Upper lobe of right lung (tissue), 1 donor: ENCODE measurements at regions not wholly inside any gene's neighbourhood (a gene's known extent, or its start where the extent isn't known, plus 50 kb on each side); places are given as distances from the start of the nearest gene placed in this dataset.

Source experiments
- ATAC-seq: fragments of 200-7000 bp; cut with Tn5 transposase; one replicate; pipeline ENCODE4 v1.9.1; 2020; ENCODE audit warnings: mild to moderate bottlenecking, moderate library complexity
- DNase-seq: peaks from one replicate; pipeline ENCODE4 v3.0.0-alpha.2; 2020
- H3K27ac ChIP-seq: fragments of 200-600 bp; one replicate; pipeline ENCODE4 v1.8.0; 2022
- H3K27me3 ChIP-seq: fragments of 200-600 bp; one replicate; pipeline ENCODE4 v1.8.0; 2022; ENCODE audit warnings: mild to moderate bottlenecking
- H3K36me3 ChIP-seq: fragments of 200-600 bp; one replicate; pipeline ENCODE4 v1.8.0; 2022
- H3K4me1 ChIP-seq: fragments of 200-600 bp; one replicate; pipeline ENCODE4 v1.8.0; 2022
- H3K4me3 ChIP-seq: fragments of 200-600 bp; one replicate; pipeline ENCODE4 v1.8.0; 2022; ENCODE audit warnings: mild to moderate bottlenecking
- H3K9me3 ChIP-seq: fragments of 200-600 bp; one replicate; pipeline ENCODE4 v1.8.0; 2022
- CTCF ChIP-seq: fragments of 200-600 bp; IDR thresholded peaks from one replicate; pipeline ENCODE4 v1.8.0; 2022; ENCODE audit warnings: antibody characterized with exemption
- intact Hi-C: fragments of 100-400 bp; cut with DNase I; formaldehyde crosslinking; loops from one replicate; pipeline ENCODE4 v1.11.0; 2022
- donor health status: DM: no; HTN: yes; CAD: no; lungs with severe emphysema.

- no peak overlapping the region for H3K4me3 ChIP-seq
- DNase-seq (no peak), ATAC-seq (no peak)
- TF ChIP-seq CTCF: no peak
- H3K36me3 ChIP-seq: no peaks in the 10 kb centered on the region
- no peak overlapping the region for H3K27ac ChIP-seq
- H3K4me1 ChIP-seq: no peaks in the 10 kb centered on the region
- no peaks in the 10 kb centered on the region for H3K27me3 ChIP-seq
- H3K9me3 ChIP-seq: no peaks in the 10 kb centered on the region
- intact Hi-C loops: no loop called here
These were observed 221.2 kb downstream of the TLE1 start for GRCh38 chr9:81468084-81468595.

- H3K9me3 ChIP-seq: no peaks in the 10 kb centered on the region
- H3K4me1 ChIP-seq: no peaks in the 10 kb centered on the region
- H3K4me3 ChIP-seq: no peak overlapping the region
- ATAC-seq: no peak
- DNase-seq: no peak
- H3K27me3 ChIP-seq: no peaks in the 10 kb centered on the region
- no peak overlapping the region for H3K27ac ChIP-seq
- H3K36me3 ChIP-seq: no peaks in the 10 kb centered on the region
- intact Hi-C loops: no loop called here
- no peak for TF ChIP-seq CTCF
These were observed 222.4 kb downstream of the TLE1 start for GRCh38 chr9:81466981-81467380.

- DNase-seq (no peak), ATAC-seq (peak; percentile 68)
- intact Hi-C loops: no loop called here
- H3K27me3 ChIP-seq: no peaks in the 10 kb centered on the region
- H3K9me3 ChIP-seq: no peaks in the 10 kb centered on the region
- H3K4me3 ChIP-seq: no peak overlapping the region
- TF ChIP-seq CTCF: peak; percentile 13
- H3K27ac ChIP-seq: no peak overlapping the region
- no peaks in the 10 kb centered on the region for H3K4me1 ChIP-seq
- no peaks in the 10 kb centered on the region for H3K36me3 ChIP-seq
These were observed 223.8 kb downstream of the TLE1 start for GRCh38 chr9:81465468-81466011.

GRCh38 chr9:81462801-81463200 is 226.5 kb downstream of the TLE1 start:
- intact Hi-C loops: no loop called here
- Histone ChIP-seq H3K27ac (no peak overlapping the region), H3K9me3 (no peaks in the 10 kb centered on the region), H3K4me3 (no peak overlapping the region), H3K4me1 (no peaks in the 10 kb centered on the region), H3K36me3 (no peaks in the 10 kb centered on the region), H3K27me3 (no peaks in the 10 kb centered on the region)
- no peak for ATAC-seq
- no peak for TF ChIP-seq CTCF
- no peak for DNase-seq

- DNase-seq: no peak
- H3K36me3 ChIP-seq: no peaks in the 10 kb centered on the region
- H3K9me3 ChIP-seq: no peaks in the 10 kb centered on the region
- no peaks in the 10 kb centered on the region for H3K27me3 ChIP-seq
- H3K27ac ChIP-seq: no peak overlapping the region
- no peak for ATAC-seq
- no peak overlapping the region for H3K4me3 ChIP-seq
- no peaks in the 10 kb centered on the region for H3K4me1 ChIP-seq
- no peak for TF ChIP-seq CTCF
- intact Hi-C loops: no loop called here
These were observed 228.2 kb downstream of the TLE1 start for GRCh38 chr9:81461196-81461595.

- DNase-seq: no peak
These were observed 228.7 kb downstream of the TLE1 start for GRCh38 chr9:81460693-81461092.

More at GRCh38 chr9:81460693-81461092, 228.7 kb downstream of the TLE1 start:
- Histone ChIP-seq H3K27me3 (no peaks in the 10 kb centered on the region), H3K27ac (no peak overlapping the region), H3K4me1 (no peaks in the 10 kb centered on the region), H3K9me3 (no peaks in the 10 kb centered on the region), H3K4me3 (no peak overlapping the region), H3K36me3 (no peaks in the 10 kb centered on the region)
- no peak for TF ChIP-seq CTCF
- intact Hi-C loops: no loop called here
- ATAC-seq: no peak
